HEK293 (cell line): ENCODE measurements at regions not wholly inside any gene's neighbourhood (a gene's known extent, or its start where the extent isn't known, plus 50 kb on each side); places are given as distances from the start of the nearest gene placed in this dataset.

Experiments used
- CTCF ChIP-seq: fragments of 450-650 bp; formaldehyde crosslinking; IDR thresholded peaks from 2 replicates; pipeline ENCODE4 v1.5.1; 2016; ENCODE audit warnings: missing biosample characterization, missing genetic modification characterization
- EGR2 ChIP-seq: fragments of 450-650 bp; formaldehyde crosslinking; IDR thresholded peaks from 2 replicates; pipeline ENCODE4 v1.5.1; 2016; ENCODE audit warnings: low read depth, missing biosample characterization, missing genetic modification characterization
- SALL2 ChIP-seq: fragments of 450-650 bp; formaldehyde crosslinking; IDR thresholded peaks from 2 replicates; pipeline ENCODE4 v1.5.0; 2017; ENCODE audit warnings: missing biosample characterization, mild to moderate bottlenecking, missing genetic modification characterization, borderline replicate concordance
- ZBTB20 ChIP-seq: fragments of 450-650 bp; formaldehyde crosslinking; IDR thresholded peaks from 2 replicates; pipeline ENCODE4 v1.5.1; 2016; ENCODE audit warnings: missing biosample characterization, missing genetic modification characterization
- ZFP3 ChIP-seq: fragments of 450-650 bp; formaldehyde crosslinking; IDR thresholded peaks from 2 replicates; pipeline ENCODE4 v1.5.1; 2016; ENCODE audit warnings: low read depth, missing biosample characterization, missing genetic modification characterization
- ZFP37 ChIP-seq: fragments of 450-650 bp; formaldehyde crosslinking; IDR thresholded peaks from 2 replicates; pipeline ENCODE4 v1.5.1; 2016; ENCODE audit warnings: missing biosample characterization, missing genetic modification characterization
- ZNF274 ChIP-seq, 2 experiments: fragments of 200-500 bp in 1 of 2; fragments of 450-650 bp in 1 of 2; sonication (Bioruptor generic) in 1 of 2; formaldehyde crosslinking in 1 of 2; IDR thresholded peaks; 2 replicates each; pipeline versions ENCODE4 v1.5.1 to v1.6.1; 2014 to 2016; ENCODE audit warnings: borderline replicate concordance in 1 of 2, inconsistent platforms in 1 of 2, low read length in 1 of 2, missing biosample characterization in 1 of 2, missing genetic modification characterization in 1 of 2
- ZNF311 ChIP-seq: fragments of 450-650 bp; formaldehyde crosslinking; IDR thresholded peaks from 2 replicates; pipeline ENCODE4 v1.5.1; 2017; ENCODE audit warnings: missing biosample characterization, missing genetic modification characterization, borderline replicate concordance
- ZNF600 ChIP-seq: fragments of 450-650 bp; formaldehyde crosslinking; IDR thresholded peaks from 2 replicates; pipeline ENCODE4 v1.5.1; 2016; ENCODE audit warnings: missing biosample characterization, missing genetic modification characterization

- TF ChIP-seq CTCF (tag by site-specific recombination) = no peak
- no peak for TF ChIP-seq ZFP37 (tag by site-specific recombination)
- no peak for TF ChIP-seq ZBTB20
- TF ChIP-seq ZFP3 (tag by site-specific recombination) = no peak
- no peak for TF ChIP-seq ZNF311 (tag by site-specific recombination)
- TF ChIP-seq ZNF274 (IDR thresholded peaks at IDR 0.05; ENCODE audit: low read length) = no peak
- no peak for TF ChIP-seq ZNF274 (tag by site-specific recombination; IDR thresholded peaks at IDR 0.05; ENCODE audit: borderline replicate concordance)
- TF ChIP-seq EGR2 (tag by site-specific recombination) = no peak
- no peak for TF ChIP-seq SALL2 (tag by site-specific recombination)
- TF ChIP-seq ZNF600 (tag by site-specific recombination) = no peak
Measured at GRCh38 chr18:1797235-1797634, 774.1 kb downstream of the METTL4 start.
